Transverse colon (tissue), 3 donors: ENCODE measurements at regions not wholly inside any gene's neighbourhood (a gene's known extent, or its start where the extent isn't known, plus 50 kb on each side); places are given as distances from the start of the nearest gene placed in this dataset.

Source experiments
- POLR2A ChIP-seq: fragments of 450-650 bp; IDR thresholded peaks from one replicate; pipeline ENCODE4 v1.6.1; 2016; ENCODE audit warnings: antibody characterized with exemption, mild to moderate bottlenecking, moderate library complexity
- TF ChIP-seq, protein P1 (sequence below), 5 experiments: fragments of 200-600 bp in 3 of 5; fragments of 450-650 bp in 2 of 5; sonication (generic) in 3 of 5; IDR thresholded peaks; 1 replicate in 2 of 5; 2 replicates in 3 of 5; pipeline ENCODE4 v1.5.1; 2016 to 2017; ENCODE audit warnings: antibody characterized with exemption in 5 of 5, inconsistent platforms in 3 of 5, mild to moderate bottlenecking in 2 of 5, moderate library complexity in 1 of 5

DNA sequence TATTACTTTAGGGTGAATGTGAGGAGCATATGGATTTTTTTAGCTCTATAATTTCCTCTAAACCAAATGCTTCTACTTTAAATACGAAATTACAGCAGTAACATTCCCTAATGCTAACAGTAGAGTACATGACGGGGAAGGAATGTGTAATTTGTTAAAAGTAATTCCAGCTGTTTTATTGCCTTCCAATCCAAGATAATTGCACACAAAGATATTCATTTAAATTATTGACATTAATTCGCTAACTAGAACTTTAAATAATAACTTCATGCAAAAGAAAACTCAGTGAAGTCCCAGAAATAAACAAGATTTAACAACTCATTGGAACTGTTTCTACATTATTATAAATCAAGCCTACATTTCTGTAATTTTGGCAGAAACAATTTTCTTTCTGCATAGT, 261.4 kb upstream of the CFAP20DC start:
- TF ChIP-seq, protein P1, sequence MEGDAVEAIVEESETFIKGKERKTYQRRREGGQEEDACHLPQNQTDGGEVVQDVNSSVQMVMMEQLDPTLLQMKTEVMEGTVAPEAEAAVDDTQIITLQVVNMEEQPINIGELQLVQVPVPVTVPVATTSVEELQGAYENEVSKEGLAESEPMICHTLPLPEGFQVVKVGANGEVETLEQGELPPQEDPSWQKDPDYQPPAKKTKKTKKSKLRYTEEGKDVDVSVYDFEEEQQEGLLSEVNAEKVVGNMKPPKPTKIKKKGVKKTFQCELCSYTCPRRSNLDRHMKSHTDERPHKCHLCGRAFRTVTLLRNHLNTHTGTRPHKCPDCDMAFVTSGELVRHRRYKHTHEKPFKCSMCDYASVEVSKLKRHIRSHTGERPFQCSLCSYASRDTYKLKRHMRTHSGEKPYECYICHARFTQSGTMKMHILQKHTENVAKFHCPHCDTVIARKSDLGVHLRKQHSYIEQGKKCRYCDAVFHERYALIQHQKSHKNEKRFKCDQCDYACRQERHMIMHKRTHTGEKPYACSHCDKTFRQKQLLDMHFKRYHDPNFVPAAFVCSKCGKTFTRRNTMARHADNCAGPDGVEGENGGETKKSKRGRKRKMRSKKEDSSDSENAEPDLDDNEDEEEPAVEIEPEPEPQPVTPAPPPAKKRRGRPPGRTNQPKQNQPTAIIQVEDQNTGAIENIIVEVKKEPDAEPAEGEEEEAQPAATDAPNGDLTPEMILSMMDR (IDR thresholded peaks at IDR 0.05) = no peak
- no peak for TF ChIP-seq POLR2A
